Spleen (tissue), 7 donors: ENCODE measurements at regions not wholly inside any gene's neighbourhood (a gene's known extent, or its start where the extent isn't known, plus 50 kb on each side); places are given as distances from the start of the nearest gene placed in this dataset.

ENCODE experiments used
- POLR2A ChIP-seq, 3 donors: fragments of 450-650 bp; IDR thresholded peaks; one replicate each; pipeline ENCODE4 v1.5.1; 2017; ENCODE audit warnings: antibody characterized with exemption in 3 of 3, mild to moderate bottlenecking in 1 of 3
- TF ChIP-seq, protein P1 (sequence below), 11 experiments: fragments of 200-600 bp in 7 of 11; fragments of 450-650 bp in 4 of 11; sonication (generic) in 4 of 11; IDR thresholded peaks in 8 of 11; conservative IDR thresholded peaks in 3 of 11; 1 replicate in 7 of 11; 2 replicates in 4 of 11; pipeline versions ENCODE4 v1.4.0 to v1.8.0; 2016 to 2021; ENCODE audit warnings: antibody characterized with exemption in 11 of 11, inconsistent platforms in 4 of 11, mild to moderate bottlenecking in 1 of 11
- donor health status: DM: no; HTN: no; CAD: no; lungs with moderate emphysema.
- donor health status: DM: no; HTN: no; CAD: no.
- donor health status: DM: no; HTN: no; CAD: no.

DNA sequence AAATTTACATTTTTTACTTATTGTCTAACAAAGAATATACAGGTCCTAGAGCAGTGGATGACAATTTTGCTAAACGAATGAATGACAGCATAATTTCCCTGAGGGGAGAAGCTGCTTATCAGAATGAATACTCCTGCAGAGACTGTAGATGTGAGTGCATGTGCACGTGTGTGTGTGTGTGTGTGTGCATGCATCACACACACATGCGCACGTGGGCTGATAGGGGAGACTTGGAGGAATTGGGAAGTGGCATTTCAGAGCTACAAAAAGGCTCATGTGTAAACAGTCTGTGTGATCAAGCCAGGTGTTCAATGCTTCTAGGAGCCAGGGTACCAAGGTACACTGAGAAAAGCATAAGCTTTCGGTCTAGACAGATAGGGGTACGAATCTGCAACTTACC lies 93.5 kb upstream of the SASH1 start:
- TF ChIP-seq, protein P1, sequence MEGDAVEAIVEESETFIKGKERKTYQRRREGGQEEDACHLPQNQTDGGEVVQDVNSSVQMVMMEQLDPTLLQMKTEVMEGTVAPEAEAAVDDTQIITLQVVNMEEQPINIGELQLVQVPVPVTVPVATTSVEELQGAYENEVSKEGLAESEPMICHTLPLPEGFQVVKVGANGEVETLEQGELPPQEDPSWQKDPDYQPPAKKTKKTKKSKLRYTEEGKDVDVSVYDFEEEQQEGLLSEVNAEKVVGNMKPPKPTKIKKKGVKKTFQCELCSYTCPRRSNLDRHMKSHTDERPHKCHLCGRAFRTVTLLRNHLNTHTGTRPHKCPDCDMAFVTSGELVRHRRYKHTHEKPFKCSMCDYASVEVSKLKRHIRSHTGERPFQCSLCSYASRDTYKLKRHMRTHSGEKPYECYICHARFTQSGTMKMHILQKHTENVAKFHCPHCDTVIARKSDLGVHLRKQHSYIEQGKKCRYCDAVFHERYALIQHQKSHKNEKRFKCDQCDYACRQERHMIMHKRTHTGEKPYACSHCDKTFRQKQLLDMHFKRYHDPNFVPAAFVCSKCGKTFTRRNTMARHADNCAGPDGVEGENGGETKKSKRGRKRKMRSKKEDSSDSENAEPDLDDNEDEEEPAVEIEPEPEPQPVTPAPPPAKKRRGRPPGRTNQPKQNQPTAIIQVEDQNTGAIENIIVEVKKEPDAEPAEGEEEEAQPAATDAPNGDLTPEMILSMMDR (IDR thresholded peaks at IDR 0.05 in 8 of 11, conservative IDR thresholded peaks at IDR 0.05 in 3 of 11), result no peak
- TF ChIP-seq POLR2A (IDR thresholded peaks at IDR 0.05), result no peak
